HG02938 (cell line): ENCODE measurements at regions not wholly inside any gene's neighbourhood (a gene's known extent, or its start where the extent isn't known, plus 50 kb on each side); places are given as distances from the start of the nearest gene placed in this dataset.
"Not testable (repeated sequence)": the region's sequence is repeated elsewhere in the genome, so short reads cannot be mapped to it uniquely, and the experiment has no call there.

Source experiments
- ATAC-seq: cut with Tn5 transposase; IDR thresholded peaks from one replicate; pipeline ENCODE4 v1.9.1; 2021; ENCODE audit warnings: mild to moderate bottlenecking, moderate library complexity; ENCODE audit not compliant: unreplicated experiment

- not testable (repeated sequence) for ATAC-seq
These were observed 254.5 kb downstream of the DLL1 start for GRCh38 chr6:170036367-170036766.

GRCh38 chr6:170035901-170036304 lies 255.0 kb downstream of the DLL1 start:
- ATAC-seq = no peak

GRCh38 chr6:170035044-170035443 lies 255.8 kb downstream of the DLL1 start:
- ATAC-seq = no peak

GRCh38 chr6:170034294-170034693 lies 256.6 kb downstream of the DLL1 start:
- ATAC-seq = no peak

GRCh38 chr6:170033666-170034065 lies 257.2 kb downstream of the DLL1 start:
- ATAC-seq = no peak

- no peak for ATAC-seq
These were observed 258.1 kb downstream of the DLL1 start for GRCh38 chr6:170032706-170033309.

GRCh38 chr6:170032197-170032596 lies 258.7 kb downstream of the DLL1 start:
- ATAC-seq = no peak

GRCh38 chr6:170031684-170032121 lies 259.2 kb downstream of the DLL1 start:
- no peak for ATAC-seq

- no peak for ATAC-seq
These were observed 259.9 kb downstream of the DLL1 start for GRCh38 chr6:170030821-170031471.

- ATAC-seq = no peak
These were observed 260.5 kb downstream of the DLL1 start for GRCh38 chr6:170030284-170030815.

- ATAC-seq = no peak
These were observed 261.2 kb downstream of the DLL1 start for GRCh38 chr6:170029416-170030283.

GRCh38 chr6:170028629-170029345 lies 262.1 kb downstream of the DLL1 start:
- no peak for ATAC-seq

GRCh38 chr6:170027647-170028043 lies 263.2 kb downstream of the DLL1 start:
- ATAC-seq = no peak

- ATAC-seq = no peak
These were observed 263.9 kb downstream of the DLL1 start for GRCh38 chr6:170026751-170027646.

- ATAC-seq = no peak
These were observed 264.7 kb downstream of the DLL1 start for GRCh38 chr6:170025935-170026750.

- ATAC-seq = no peak
These were observed 265.5 kb downstream of the DLL1 start for GRCh38 chr6:170025341-170025911.

- no peak for ATAC-seq
These were observed 265.9 kb downstream of the DLL1 start for GRCh38 chr6:170024940-170025339.

- no peak for ATAC-seq
These were observed 267.0 kb downstream of the DLL1 start for GRCh38 chr6:170023620-170024521.
